ENCODE measurements at regions not wholly inside any gene's neighbourhood (a gene's known extent, or its start where the extent isn't known, plus 50 kb on each side); places are given as distances from the start of the nearest gene placed in this dataset.

DNA sequence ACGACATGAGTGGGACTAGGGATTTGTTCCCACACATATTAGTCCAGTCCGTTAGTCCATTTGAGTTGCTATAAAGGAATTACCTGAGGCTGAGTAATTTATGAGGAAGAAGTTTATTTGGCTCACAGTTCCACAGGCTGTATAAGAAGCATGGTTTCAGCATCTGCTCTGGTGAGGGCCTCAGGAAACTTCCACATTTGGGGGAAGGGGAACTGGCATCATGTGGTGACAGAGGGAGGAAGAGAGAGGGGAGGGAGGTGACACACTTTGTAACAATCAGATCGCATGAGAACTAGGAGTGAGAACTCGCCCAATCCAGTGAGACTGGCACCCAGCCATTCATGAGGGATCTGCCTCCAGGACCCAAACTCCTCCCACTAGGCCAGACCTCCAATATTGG lies 769.9 kb upstream of the ROBO1 start:
- peaks cover 2% of the 10 kb centered on the region for H3K4me1 ChIP-seq (ENCODE audit: control insufficient read depth, insufficient read depth, low read length)
- H3K9me3 ChIP-seq (ENCODE audit: control insufficient read depth, low read length) = no peaks in the 10 kb centered on the region
- no peak for DNase-seq (ENCODE audit: low read depth)
- no peak overlapping the region for H3K9ac ChIP-seq (ENCODE audit: low read length)
- H3K27me3 ChIP-seq (replicated peaks; ENCODE audit: control insufficient read depth, insufficient read depth, low read length) = no peaks in the 10 kb centered on the region
- H3K36me3 ChIP-seq (ENCODE audit: control insufficient read depth, insufficient read depth, low read length, severe bottlenecking) = no peaks in the 10 kb centered on the region
- H3K4me3 ChIP-seq (ENCODE audit: low read length) = no peak overlapping the region

DNA sequence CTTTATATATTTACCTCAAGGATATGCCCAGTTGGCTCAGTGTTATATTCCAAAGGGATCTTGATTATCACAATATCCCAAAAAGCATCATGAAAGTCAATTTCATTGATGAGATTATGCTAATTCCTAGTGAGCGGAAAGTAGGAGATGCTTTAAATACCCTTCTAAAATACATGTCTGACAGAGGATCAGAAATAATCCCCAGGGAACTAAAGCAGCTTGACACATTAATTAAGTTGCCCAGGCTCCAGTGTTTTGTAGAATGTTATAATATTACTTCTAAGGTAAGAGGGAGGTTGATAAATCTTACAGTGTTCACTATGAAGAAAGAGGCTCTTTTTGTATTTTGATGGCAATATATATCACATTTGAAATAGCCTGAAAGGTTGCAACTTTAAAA lies 767.5 kb upstream of the ROBO1 start:
- Histone ChIP-seq H3K4me3 (ENCODE audit: low read length) (no peak overlapping the region), H3K9me3 (ENCODE audit: control insufficient read depth, low read length) (no peaks in the 10 kb centered on the region), H3K36me3 (ENCODE audit: control insufficient read depth, insufficient read depth, low read length, severe bottlenecking) (no peaks in the 10 kb centered on the region), H3K27me3 (replicated peaks; ENCODE audit: control insufficient read depth, insufficient read depth, low read length) (no peaks in the 10 kb centered on the region), H3K9ac (ENCODE audit: low read length) (no peak overlapping the region), H3K4me1 (ENCODE audit: control insufficient read depth, insufficient read depth, low read length) (peaks cover 2% of the 10 kb centered on the region)
- no peak for DNase-seq (ENCODE audit: low read depth)

- Histone ChIP-seq H3K36me3 (ENCODE audit: control insufficient read depth, insufficient read depth, low read length, severe bottlenecking) (no peaks in the 10 kb centered on the region), H3K9ac (ENCODE audit: low read length) (no peak overlapping the region), H3K9me3 (ENCODE audit: control insufficient read depth, low read length) (no peaks in the 10 kb centered on the region), H3K27me3 (replicated peaks; ENCODE audit: control insufficient read depth, insufficient read depth, low read length) (no peaks in the 10 kb centered on the region), H3K4me3 (ENCODE audit: low read length) (no peak overlapping the region), H3K4me1 (ENCODE audit: control insufficient read depth, insufficient read depth, low read length) (peaks cover 2% of the 10 kb centered on the region)
- no peak for DNase-seq (ENCODE audit: low read depth)
Measured at GRCh38 chr3:80533553-80533952, 765.8 kb upstream of the ROBO1 start.

GRCh38 chr3:80526153-80526552 lies 758.4 kb upstream of the ROBO1 start:
- no peak for DNase-seq (ENCODE audit: low read depth)
- no peak overlapping the region for H3K4me3 ChIP-seq (ENCODE audit: low read length)
- H3K36me3 ChIP-seq (ENCODE audit: control insufficient read depth, insufficient read depth, low read length, severe bottlenecking) = no peaks in the 10 kb centered on the region
- H3K9ac ChIP-seq (ENCODE audit: low read length) = no peak overlapping the region
- H3K9me3 ChIP-seq (ENCODE audit: control insufficient read depth, low read length) = no peaks in the 10 kb centered on the region
- H3K27me3 ChIP-seq (replicated peaks; ENCODE audit: control insufficient read depth, insufficient read depth, low read length) = no peaks in the 10 kb centered on the region
- H3K4me1 ChIP-seq (ENCODE audit: control insufficient read depth, insufficient read depth, low read length) = no peaks in the 10 kb centered on the region

DNA sequence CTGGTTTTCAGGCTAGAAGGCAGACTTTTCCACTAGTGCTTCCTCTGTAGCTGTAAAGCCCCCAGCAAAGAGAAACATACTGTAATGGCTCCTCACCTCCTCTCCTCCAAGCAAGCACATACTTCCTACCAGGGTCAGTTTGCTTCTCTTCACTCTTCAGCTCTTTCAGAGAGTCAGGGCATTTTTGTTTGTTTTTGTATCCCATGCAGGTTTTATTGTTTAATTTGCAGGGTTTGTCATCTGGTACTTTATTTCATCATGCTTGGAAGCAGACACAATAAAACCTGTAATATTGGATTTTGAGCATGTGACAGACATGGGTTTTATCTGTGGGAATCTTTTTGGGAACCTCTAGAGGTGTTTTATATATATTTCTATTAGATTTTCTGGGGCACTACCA lies 753.3 kb upstream of the ROBO1 start:
- no peaks in the 10 kb centered on the region for H3K27me3 ChIP-seq (replicated peaks; ENCODE audit: control insufficient read depth, insufficient read depth, low read length)
- H3K9me3 ChIP-seq (ENCODE audit: control insufficient read depth, low read length) = no peaks in the 10 kb centered on the region
- no peak overlapping the region for H3K9ac ChIP-seq (ENCODE audit: low read length)
- no peaks in the 10 kb centered on the region for H3K4me1 ChIP-seq (ENCODE audit: control insufficient read depth, insufficient read depth, low read length)
- H3K36me3 ChIP-seq (ENCODE audit: control insufficient read depth, insufficient read depth, low read length, severe bottlenecking) = no peaks in the 10 kb centered on the region
- H3K4me3 ChIP-seq (ENCODE audit: low read length) = no peak overlapping the region
- no peak for DNase-seq (ENCODE audit: low read depth)

DNA sequence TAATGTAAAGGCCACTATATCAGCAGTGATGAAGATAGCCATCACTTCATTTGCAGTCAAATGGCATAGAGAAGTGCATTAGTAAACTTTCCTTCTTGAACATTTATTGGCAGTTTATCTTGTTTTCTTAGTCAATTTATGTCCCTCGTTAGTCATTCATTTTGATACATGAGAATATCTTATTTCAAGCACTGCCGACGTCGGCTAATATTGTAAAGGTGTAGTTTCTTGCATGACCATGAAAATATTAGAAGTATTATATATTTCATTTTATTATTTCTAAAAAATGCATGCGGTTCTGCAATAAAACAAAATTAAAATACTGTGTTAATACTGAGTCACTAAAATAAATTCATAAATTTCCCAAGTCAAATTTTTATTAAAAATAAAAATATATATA lies 751.6 kb upstream of the ROBO1 start:
- Histone ChIP-seq H3K9ac (ENCODE audit: low read length) (no peak overlapping the region), H3K4me1 (ENCODE audit: control insufficient read depth, insufficient read depth, low read length) (no peaks in the 10 kb centered on the region), H3K4me3 (ENCODE audit: low read length) (no peak overlapping the region), H3K27me3 (replicated peaks; ENCODE audit: control insufficient read depth, insufficient read depth, low read length) (no peaks in the 10 kb centered on the region), H3K36me3 (ENCODE audit: control insufficient read depth, insufficient read depth, low read length, severe bottlenecking) (no peaks in the 10 kb centered on the region), H3K9me3 (ENCODE audit: control insufficient read depth, low read length) (no peaks in the 10 kb centered on the region)
- DNase-seq (ENCODE audit: low read depth) = no peak

- DNase-seq (ENCODE audit: low read depth) = no peak
- no peak overlapping the region for H3K4me3 ChIP-seq (ENCODE audit: low read length)
- no peak overlapping the region for H3K9ac ChIP-seq (ENCODE audit: low read length)
- peaks cover 2% of the 10 kb centered on the region for H3K9me3 ChIP-seq (ENCODE audit: control insufficient read depth, low read length)
- H3K27me3 ChIP-seq (replicated peaks; ENCODE audit: control insufficient read depth, insufficient read depth, low read length) = no peaks in the 10 kb centered on the region
- H3K4me1 ChIP-seq (ENCODE audit: control insufficient read depth, insufficient read depth, low read length) = no peaks in the 10 kb centered on the region
- H3K36me3 ChIP-seq (ENCODE audit: control insufficient read depth, insufficient read depth, low read length, severe bottlenecking) = no peaks in the 10 kb centered on the region
Measured at GRCh38 chr3:80496452-80496851, 728.7 kb upstream of the ROBO1 start.

DNA sequence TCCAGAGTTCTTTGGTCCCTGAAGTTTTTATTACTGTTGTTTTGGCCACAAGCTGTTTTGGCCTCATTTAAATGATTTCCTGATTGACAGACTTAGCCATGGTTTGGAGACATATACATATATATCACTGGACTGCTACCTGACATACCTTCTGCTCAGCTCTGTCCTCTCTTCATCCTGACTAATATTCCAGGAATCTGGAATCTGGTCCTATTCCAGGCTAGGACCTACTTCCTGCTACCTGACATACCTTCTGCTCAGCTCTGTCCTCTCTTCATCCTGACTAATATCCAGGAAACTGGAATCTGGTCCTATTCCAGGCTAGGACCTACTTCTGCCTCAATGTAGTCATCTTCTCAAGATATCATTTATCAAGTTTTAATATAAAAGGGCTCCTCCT lies 724.4 kb upstream of the ROBO1 start:
- Histone ChIP-seq H3K36me3 (ENCODE audit: control insufficient read depth, insufficient read depth, low read length, severe bottlenecking) (no peaks in the 10 kb centered on the region), H3K4me3 (ENCODE audit: low read length) (no peak overlapping the region), H3K9ac (ENCODE audit: low read length) (no peak overlapping the region), H3K9me3 (ENCODE audit: control insufficient read depth, low read length) (peaks cover 2% of the 10 kb centered on the region), H3K4me1 (ENCODE audit: control insufficient read depth, insufficient read depth, low read length) (no peaks in the 10 kb centered on the region), H3K27me3 (replicated peaks; ENCODE audit: control insufficient read depth, insufficient read depth, low read length) (no peaks in the 10 kb centered on the region)
- DNase-seq (ENCODE audit: low read depth) = no peak

DNA sequence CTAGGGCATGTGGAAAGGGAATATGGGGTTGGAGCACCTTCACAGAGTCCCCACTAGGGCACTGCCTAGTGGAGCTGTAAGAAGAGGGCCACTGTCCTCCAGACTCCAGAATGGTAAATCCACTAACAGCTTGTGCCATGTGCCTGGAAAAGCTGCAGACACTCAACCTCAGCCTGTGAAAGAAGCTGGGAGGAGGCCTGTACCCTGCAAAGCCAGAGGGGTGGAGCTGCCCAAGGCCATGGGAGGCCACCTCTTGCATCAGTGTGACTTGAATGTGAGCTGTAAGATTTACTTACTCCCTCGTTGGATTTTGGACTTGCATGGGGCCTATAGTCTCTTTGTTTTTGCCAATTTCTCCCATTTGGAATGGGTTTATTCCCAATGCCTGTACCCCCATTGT lies 705.2 kb upstream of the ROBO1 start:
- Histone ChIP-seq H3K36me3 (ENCODE audit: control insufficient read depth, insufficient read depth, low read length, severe bottlenecking) (no peaks in the 10 kb centered on the region), H3K9ac (ENCODE audit: low read length) (no peak overlapping the region), H3K4me1 (ENCODE audit: control insufficient read depth, insufficient read depth, low read length) (no peaks in the 10 kb centered on the region), H3K27me3 (replicated peaks; ENCODE audit: control insufficient read depth, insufficient read depth, low read length) (no peaks in the 10 kb centered on the region), H3K9me3 (ENCODE audit: control insufficient read depth, low read length) (no peaks in the 10 kb centered on the region), H3K4me3 (ENCODE audit: low read length) (no peak overlapping the region)
- no peak for DNase-seq (ENCODE audit: low read depth)

DNA sequence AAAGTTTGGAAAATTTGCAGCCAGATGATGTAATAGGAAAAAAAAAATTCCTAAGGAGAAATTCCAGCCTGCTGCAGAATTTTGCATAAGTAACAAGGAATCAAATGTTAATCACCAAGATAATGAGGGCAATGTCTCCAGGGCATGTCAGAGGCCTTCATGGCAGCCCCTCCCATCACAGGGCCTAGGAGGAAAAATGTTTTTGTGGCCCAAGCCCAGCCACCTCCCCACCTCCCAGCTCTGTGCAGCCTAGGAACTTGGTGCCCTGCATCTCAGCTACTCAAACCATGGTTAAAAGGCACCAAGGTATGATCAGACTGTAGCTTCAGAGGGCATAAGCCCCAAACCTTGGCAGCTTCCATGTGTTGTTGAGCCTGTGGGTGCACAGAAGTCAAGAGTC lies 704.7 kb upstream of the ROBO1 start:
- no peak overlapping the region for H3K4me3 ChIP-seq (ENCODE audit: low read length)
- no peak for DNase-seq (ENCODE audit: low read depth)
- H3K27me3 ChIP-seq (replicated peaks; ENCODE audit: control insufficient read depth, insufficient read depth, low read length) = no peaks in the 10 kb centered on the region

DNA sequence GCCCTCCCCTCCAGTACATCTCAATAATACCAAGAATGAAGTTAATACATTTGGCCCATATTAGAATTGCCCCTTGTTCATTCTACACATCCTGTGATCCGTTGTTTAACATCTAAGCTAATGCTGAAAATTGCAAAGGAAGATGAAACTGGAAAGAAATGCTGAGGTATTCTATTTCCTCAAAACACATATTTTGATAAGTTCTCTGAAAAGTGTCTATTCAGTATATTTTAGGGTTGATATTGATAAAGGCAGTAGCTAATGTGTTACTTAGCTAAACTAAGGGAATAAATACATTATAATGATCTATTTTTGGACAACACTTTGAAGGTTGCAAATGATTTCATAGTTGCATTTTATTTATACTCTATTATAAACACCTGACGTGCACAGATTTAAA lies 702.6 kb upstream of the ROBO1 start:
- no peaks in the 10 kb centered on the region for H3K9me3 ChIP-seq (ENCODE audit: control insufficient read depth, low read length)
- no peaks in the 10 kb centered on the region for H3K36me3 ChIP-seq (ENCODE audit: control insufficient read depth, insufficient read depth, low read length, severe bottlenecking)
- no peaks in the 10 kb centered on the region for H3K4me1 ChIP-seq (ENCODE audit: control insufficient read depth, insufficient read depth, low read length)
- no peak for DNase-seq (ENCODE audit: low read depth)
- no peaks in the 10 kb centered on the region for H3K27me3 ChIP-seq (replicated peaks; ENCODE audit: control insufficient read depth, insufficient read depth, low read length)
- H3K9ac ChIP-seq (ENCODE audit: low read length) = no peak overlapping the region
- H3K4me3 ChIP-seq (ENCODE audit: low read length) = no peak overlapping the region

More for the DNA sequence above, 704.7 kb upstream of the ROBO1 start:
- H3K4me1 ChIP-seq (ENCODE audit: control insufficient read depth, insufficient read depth, low read length) = no peaks in the 10 kb centered on the region
- H3K9ac ChIP-seq (ENCODE audit: low read length) = no peak overlapping the region
- no peaks in the 10 kb centered on the region for H3K36me3 ChIP-seq (ENCODE audit: control insufficient read depth, insufficient read depth, low read length, severe bottlenecking)
- no peaks in the 10 kb centered on the region for H3K9me3 ChIP-seq (ENCODE audit: control insufficient read depth, low read length)

DNA sequence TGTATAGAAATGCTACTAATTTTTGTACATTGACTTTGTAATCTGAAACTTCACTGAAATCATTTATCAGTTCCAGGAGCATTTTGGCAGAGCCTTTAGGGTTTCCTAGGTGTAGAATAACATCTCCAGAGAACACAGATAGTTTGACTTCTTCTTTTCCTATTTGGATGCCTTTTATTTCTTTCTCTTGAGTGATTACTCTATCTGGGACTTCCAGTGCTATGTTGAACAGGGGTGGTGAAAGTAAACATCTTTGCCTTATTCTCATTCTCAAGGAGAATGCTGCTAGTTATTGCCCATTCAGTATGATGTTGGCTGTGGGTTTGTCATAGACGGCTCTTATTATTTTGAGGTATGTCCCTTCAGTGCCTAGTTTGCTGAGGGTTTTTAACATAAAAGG lies 697.9 kb upstream of the ROBO1 start:
- H3K9me3 ChIP-seq (ENCODE audit: control insufficient read depth, low read length) = no peaks in the 10 kb centered on the region
- no peak overlapping the region for H3K9ac ChIP-seq (ENCODE audit: low read length)
- no peaks in the 10 kb centered on the region for H3K36me3 ChIP-seq (ENCODE audit: control insufficient read depth, insufficient read depth, low read length, severe bottlenecking)
- no peak for DNase-seq (ENCODE audit: low read depth)
- H3K27me3 ChIP-seq (replicated peaks; ENCODE audit: control insufficient read depth, insufficient read depth, low read length) = no peaks in the 10 kb centered on the region
- H3K4me3 ChIP-seq (ENCODE audit: low read length) = no peak overlapping the region
- no peaks in the 10 kb centered on the region for H3K4me1 ChIP-seq (ENCODE audit: control insufficient read depth, insufficient read depth, low read length)

Data from adipocyte (in vitro differentiated cells).